ENCODE measurements at regions not wholly inside any gene's neighbourhood (a gene's known extent, or its start where the extent isn't known, plus 50 kb on each side); places are given as distances from the start of the nearest gene placed in this dataset.

DNA sequence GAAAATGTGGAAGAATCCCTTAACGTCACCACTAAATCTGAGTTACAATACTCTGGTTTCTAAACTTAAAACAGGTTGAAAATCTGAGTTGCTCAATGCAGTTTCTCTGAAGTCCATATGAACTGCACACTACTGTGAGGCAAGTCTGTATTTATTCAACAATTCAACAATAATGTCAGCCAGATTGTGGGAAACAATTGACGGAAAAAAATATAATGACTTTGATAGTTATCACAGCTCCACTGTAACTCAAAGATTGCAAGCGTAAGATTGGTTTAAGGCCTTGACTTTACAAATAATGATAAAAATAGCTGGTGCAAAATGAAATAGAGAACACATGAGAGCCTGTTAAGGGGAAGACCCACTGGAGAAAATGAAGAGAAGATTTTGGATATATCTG is 219.4 kb upstream of the CCDC150 start:
- in situ Hi-C loops (cut with MboI; ENCODE audit: low pct_ligation_motif_present in 1 of 4, low pct_unique_long_range_greater_than_20kb in 1 of 4, low sequenced_read_pairs in 3 of 4), result no loop called here
- H3K27ac ChIP-seq, result no peak overlapping the region
- TF ChIP-seq POLR2AphosphoS5 (IDR thresholded peaks at IDR 0.05) (no peak), EP300 (IDR thresholded peaks at IDR 0.05; ENCODE audit: low read depth) (no peak), POLR2A (IDR thresholded peaks at IDR 0.05) (no peak)
- TF ChIP-seq, protein P1, sequence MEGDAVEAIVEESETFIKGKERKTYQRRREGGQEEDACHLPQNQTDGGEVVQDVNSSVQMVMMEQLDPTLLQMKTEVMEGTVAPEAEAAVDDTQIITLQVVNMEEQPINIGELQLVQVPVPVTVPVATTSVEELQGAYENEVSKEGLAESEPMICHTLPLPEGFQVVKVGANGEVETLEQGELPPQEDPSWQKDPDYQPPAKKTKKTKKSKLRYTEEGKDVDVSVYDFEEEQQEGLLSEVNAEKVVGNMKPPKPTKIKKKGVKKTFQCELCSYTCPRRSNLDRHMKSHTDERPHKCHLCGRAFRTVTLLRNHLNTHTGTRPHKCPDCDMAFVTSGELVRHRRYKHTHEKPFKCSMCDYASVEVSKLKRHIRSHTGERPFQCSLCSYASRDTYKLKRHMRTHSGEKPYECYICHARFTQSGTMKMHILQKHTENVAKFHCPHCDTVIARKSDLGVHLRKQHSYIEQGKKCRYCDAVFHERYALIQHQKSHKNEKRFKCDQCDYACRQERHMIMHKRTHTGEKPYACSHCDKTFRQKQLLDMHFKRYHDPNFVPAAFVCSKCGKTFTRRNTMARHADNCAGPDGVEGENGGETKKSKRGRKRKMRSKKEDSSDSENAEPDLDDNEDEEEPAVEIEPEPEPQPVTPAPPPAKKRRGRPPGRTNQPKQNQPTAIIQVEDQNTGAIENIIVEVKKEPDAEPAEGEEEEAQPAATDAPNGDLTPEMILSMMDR (IDR thresholded peaks at IDR 0.05), result no peak
- intact Hi-C loops (cut with DNase I; ENCODE audit: low total_unique reads), result no loop called here
- H3K9me3 ChIP-seq, result no peaks in the 10 kb centered on the region
- no peaks in the 10 kb centered on the region for H3K27me3 ChIP-seq
- no peak for DNase-seq
- H3K36me3 ChIP-seq, result no peaks in the 10 kb centered on the region
- no peak overlapping the region for H3K4me3 ChIP-seq
- no peaks in the 10 kb centered on the region for H3K4me1 ChIP-seq
- WGBS, 2 donors (ENCODE audit: low coverage in 1 of 2), result 84 to 87% methylated on average over 3 of the region's 3 CpGs

- WGBS, 2 donors (ENCODE audit: low coverage in 1 of 2), result 88 to 91% methylated on average over 3 of the region's 3 CpGs
- no peak for DNase-seq
- TF ChIP-seq POLR2A (IDR thresholded peaks at IDR 0.05), result no peak
- TF ChIP-seq, protein P1 (IDR thresholded peaks at IDR 0.05), result no peak
- no peak for TF ChIP-seq POLR2AphosphoS5 (IDR thresholded peaks at IDR 0.05)
- Histone ChIP-seq H3K27me3 (no peaks in the 10 kb centered on the region), H3K27ac (no peak overlapping the region), H3K36me3 (no peaks in the 10 kb centered on the region), H3K4me1 (no peaks in the 10 kb centered on the region), H3K9me3 (no peaks in the 10 kb centered on the region), H3K4me3 (no peak overlapping the region)
- intact Hi-C loops (cut with DNase I; ENCODE audit: low total_unique reads) (no loop called here), in situ Hi-C loops (cut with MboI; ENCODE audit: low pct_ligation_motif_present in 1 of 4, low pct_unique_long_range_greater_than_20kb in 1 of 4, low sequenced_read_pairs in 3 of 4) (no loop called here)
Observed at GRCh38 chr2:196421880-196422279, 217.6 kb upstream of the CCDC150 start.

DNA sequence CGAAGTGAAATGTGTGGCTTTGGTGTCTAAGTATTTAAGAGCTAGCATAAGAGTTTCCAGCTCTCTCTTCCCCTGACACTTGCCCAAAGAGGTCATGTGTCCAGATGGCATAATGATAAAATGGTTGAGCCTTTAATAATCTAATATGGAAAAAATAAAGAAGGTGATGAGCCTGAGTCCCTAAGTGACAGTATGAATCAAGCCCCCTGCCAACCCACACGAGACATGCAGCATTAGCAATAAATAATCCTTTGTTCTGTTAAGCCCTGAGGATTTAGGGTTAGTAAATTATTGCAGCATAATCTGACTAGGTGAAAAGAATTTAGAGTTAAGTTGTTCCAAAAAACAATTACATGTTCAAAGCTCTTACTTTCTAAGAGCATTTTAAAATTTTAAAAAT is 217.2 kb upstream of the CCDC150 start:
- TF ChIP-seq, protein P1 (IDR thresholded peaks at IDR 0.05), result no peak
- TF ChIP-seq POLR2A (IDR thresholded peaks at IDR 0.05) (no peak), POLR2AphosphoS5 (IDR thresholded peaks at IDR 0.05) (no peak), EP300 (IDR thresholded peaks at IDR 0.05; ENCODE audit: low read depth) (no peak)
- Histone ChIP-seq H3K4me1 (no peaks in the 10 kb centered on the region), H3K36me3 (no peaks in the 10 kb centered on the region), H3K4me3 (no peak overlapping the region), H3K27ac (no peak overlapping the region), H3K9me3 (no peaks in the 10 kb centered on the region), H3K27me3 (no peaks in the 10 kb centered on the region)
- in situ Hi-C loops (cut with MboI; ENCODE audit: low pct_ligation_motif_present in 1 of 4, low pct_unique_long_range_greater_than_20kb in 1 of 4, low sequenced_read_pairs in 3 of 4) (no loop called here), intact Hi-C loops (cut with DNase I; ENCODE audit: low total_unique reads) (no loop called here)
- no peak for DNase-seq
- 73% methylated on average over 1 to 2 of the region's 2 CpGs for WGBS, 2 donors (ENCODE audit: low coverage in 1 of 2)

DNA sequence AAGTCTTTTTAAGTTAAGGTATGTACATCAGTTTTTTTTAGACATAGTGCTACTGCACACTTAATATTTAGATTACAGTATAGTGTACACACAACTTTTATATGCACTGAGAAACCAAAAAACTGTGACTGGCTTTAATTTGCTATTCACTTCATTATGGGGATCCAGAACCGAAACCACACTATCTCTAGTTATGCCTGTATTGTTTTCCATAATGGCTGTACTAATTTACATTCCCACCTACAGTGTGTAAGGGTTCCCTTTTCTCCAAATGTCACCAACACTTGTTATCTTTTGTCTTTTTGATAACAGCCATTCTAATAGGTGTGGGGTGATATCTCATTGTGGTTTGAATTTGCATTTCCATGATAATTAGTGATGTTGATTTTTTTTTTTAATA is 213.4 kb upstream of the CCDC150 start:
- Histone ChIP-seq H3K4me3 (no peak overlapping the region), H3K9me3 (no peaks in the 10 kb centered on the region), H3K27me3 (no peaks in the 10 kb centered on the region), H3K27ac (no peak overlapping the region), H3K4me1 (no peaks in the 10 kb centered on the region), H3K36me3 (no peaks in the 10 kb centered on the region)
- in situ Hi-C loops (cut with MboI; ENCODE audit: low pct_ligation_motif_present in 1 of 4, low pct_unique_long_range_greater_than_20kb in 1 of 4, low sequenced_read_pairs in 3 of 4) (no loop called here), intact Hi-C loops (cut with DNase I; ENCODE audit: low total_unique reads) (no loop called here)
- no peak for DNase-seq
- WGBS, 2 donors (ENCODE audit: low coverage in 1 of 2), result 81 to 100% methylated on average over 1 of the region's 1 CpG
- TF ChIP-seq EP300 (IDR thresholded peaks at IDR 0.05; ENCODE audit: low read depth) (no peak), POLR2A (IDR thresholded peaks at IDR 0.05) (no peak)

DNA sequence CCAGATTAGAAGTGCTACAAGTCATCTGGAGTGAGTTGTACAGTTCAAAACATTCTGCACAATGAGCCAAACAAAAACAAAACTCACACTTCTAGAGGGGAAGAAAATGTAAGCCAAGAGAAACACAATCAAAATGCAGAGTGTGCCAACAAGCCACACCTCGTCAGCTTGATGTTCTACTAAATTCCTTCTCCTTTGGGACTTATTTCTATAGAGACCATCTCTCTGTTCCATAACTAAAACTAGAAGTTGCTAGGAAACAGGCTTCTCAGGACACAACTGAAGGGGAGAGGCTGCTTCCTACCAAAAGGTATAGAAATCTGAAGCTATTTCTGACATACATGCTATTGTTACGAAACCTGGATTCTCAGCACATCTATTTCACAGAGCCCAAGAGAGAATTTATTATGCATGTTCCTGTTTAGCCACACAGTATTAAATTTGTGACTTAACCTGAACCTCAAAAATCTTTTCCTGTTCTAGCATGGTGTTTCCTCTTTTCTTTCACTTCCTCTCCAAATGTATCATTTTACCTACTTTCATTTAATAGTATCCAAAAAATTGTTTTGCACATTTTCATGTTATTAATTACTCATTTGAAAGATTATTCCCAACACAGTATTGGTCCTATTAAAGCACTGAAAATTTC is 211.4 kb upstream of the CCDC150 start:
- H3K4me3 ChIP-seq, result no peak overlapping the region
- no peak for TF ChIP-seq POLR2A (IDR thresholded peaks at IDR 0.05)
- TF ChIP-seq, protein P1 (IDR thresholded peaks at IDR 0.05), result no peak
- TF ChIP-seq POLR2AphosphoS5 (IDR thresholded peaks at IDR 0.05), result no peak
- no peak for TF ChIP-seq EP300 (IDR thresholded peaks at IDR 0.05; ENCODE audit: low read depth)
- H3K4me1 ChIP-seq, result no peaks in the 10 kb centered on the region
- no peaks in the 10 kb centered on the region for H3K9me3 ChIP-seq
- intact Hi-C loops (cut with DNase I; ENCODE audit: low total_unique reads), result no loop called here
- in situ Hi-C loops (cut with MboI; ENCODE audit: low pct_ligation_motif_present in 1 of 4, low pct_unique_long_range_greater_than_20kb in 1 of 4, low sequenced_read_pairs in 3 of 4), result no loop called here
- no peak overlapping the region for H3K27ac ChIP-seq
- DNase-seq, result no peak
- no peaks in the 10 kb centered on the region for H3K27me3 ChIP-seq
- WGBS, 2 donors (ENCODE audit: low coverage in 1 of 2), result 20% methylated on average over 2 of the region's 2 CpGs
- no peaks in the 10 kb centered on the region for H3K36me3 ChIP-seq

All from transverse colon (tissue), 4 donors.